Liver (tissue), 3 donors: ENCODE measurements at regions not wholly inside any gene's neighbourhood (a gene's known extent, or its start where the extent isn't known, plus 50 kb on each side); places are given as distances from the start of the nearest gene placed in this dataset.

Experiments used
- ATF3 ChIP-seq: IDR thresholded peaks from 2 replicates; pipeline ENCODE4 v1.6.1; 2016; ENCODE audit warnings: antibody characterized with exemption
- CTCF ChIP-seq: fragments of 150-350 bp; IDR thresholded peaks from 2 replicates; pipeline ENCODE4 v1.5.1; 2017; ENCODE audit warnings: improper control_type of control experiment, low read depth, low read length; ENCODE audit not compliant: missing input control
- EGR1 ChIP-seq, 2 donors: IDR thresholded peaks; 2 replicates each; pipeline ENCODE4 v1.6.1; 2016 to 2018; ENCODE audit warnings: antibody characterized with exemption in 2 of 2, low read depth in 2 of 2
- HNF4G ChIP-seq: IDR thresholded peaks from 2 replicates; pipeline ENCODE4 v1.6.1; 2016; ENCODE audit warnings: antibody characterized with exemption
- MAX ChIP-seq: IDR thresholded peaks from 2 replicates; pipeline ENCODE4 v1.6.1; 2016; ENCODE audit warnings: antibody characterized with exemption
- RAD21 ChIP-seq, 2 donors: IDR thresholded peaks; 2 replicates each; pipeline ENCODE4 v1.6.1; 2016; ENCODE audit warnings: antibody characterized with exemption in 2 of 2, mild to moderate bottlenecking in 2 of 2
- RXRA ChIP-seq, 2 donors: IDR thresholded peaks; 2 replicates each; pipeline ENCODE4 v1.6.1; 2017 to 2018; ENCODE audit warnings: antibody characterized with exemption in 2 of 2, mild to moderate bottlenecking in 1 of 2
- SP1 ChIP-seq: IDR thresholded peaks from 2 replicates; pipeline ENCODE4 v1.6.1; 2018; ENCODE audit warnings: antibody characterized with exemption, mild to moderate bottlenecking
- YY1 ChIP-seq: IDR thresholded peaks from 2 replicates; pipeline ENCODE4 v1.6.1; 2016; ENCODE audit warnings: antibody characterized with exemption, mild to moderate bottlenecking
- donor health status: healthy.
- donor health status: healthy.

GRCh38 chr4:115293093-115293462 is 179.7 kb upstream of the NDST4 start:
- no peak for TF ChIP-seq CTCF
- no peak for TF ChIP-seq RAD21 (IDR thresholded peaks at IDR 0.05)
- TF ChIP-seq MAX, result no peak
- no peak for TF ChIP-seq YY1
- TF ChIP-seq RXRA (IDR thresholded peaks at IDR 0.05), result no peak
- TF ChIP-seq EGR1 (IDR thresholded peaks at IDR 0.05; ENCODE audit: low read depth in 2 of 2), result no peak
- no peak for TF ChIP-seq HNF4G
- no peak for TF ChIP-seq ATF3
- no peak for TF ChIP-seq SP1
